H1 (cell line): ENCODE measurements at regions not wholly inside any gene's neighbourhood (a gene's known extent, or its start where the extent isn't known, plus 50 kb on each side); places are given as distances from the start of the nearest gene placed in this dataset.

Experiments used
- CTCF ChIA-PET: fragments of 300-600 bp; sonication (Branson Sonifier 250); formaldehyde crosslinking; loops from one replicate; lab custom pipeline; 2021; ENCODE audit not compliant: partially characterized antibody; lab: Charles Lee
- POLR2A ChIA-PET: fragments of 300-600 bp; sonication (Branson Sonifier 250); formaldehyde crosslinking; loops from one replicate; lab custom pipeline; 2021; ENCODE audit warnings: inconsistent platforms; ENCODE audit not compliant: partially characterized antibody; lab: Charles Lee
- DNase-seq, 2 experiments: peaks; one replicate each; pipeline versions ENCODE4 v3.0.0 to v3.0.0-alpha.2; 2010 to 2022; ENCODE audit warnings: low spot score in 2 of 2, low read depth in 1 of 2, mixed read lengths in 1 of 2
- FAIRE-seq: peaks from 2 replicates; lab custom pipeline; 2011; peaks lifted over from hg19 to GRCh38; lab: Jason Lieb, UNC
- H2AFZ ChIP-seq: 2 replicates; pipeline ENCODE4 v1.8.1; 2012; ENCODE audit warnings: low read length, inconsistent platforms
- H2AK5ac ChIP-seq: 2 replicates; pipeline ENCODE4 v1.6.1; 2013; ENCODE audit warnings: low read depth, low read length
- H2BK120ac ChIP-seq: replicated peaks from 2 replicates; pipeline ENCODE3; 2013; ENCODE audit warnings: low read depth, low read length, inconsistent platforms
- H2BK12ac ChIP-seq: 2 replicates; pipeline ENCODE4 v1.6.1; 2013; ENCODE audit warnings: low read depth, low read length
- H2BK15ac ChIP-seq: 2 replicates; pipeline ENCODE4 v1.6.1; 2013; ENCODE audit warnings: low read length
- H2BK20ac ChIP-seq: 2 replicates; pipeline ENCODE4 v1.6.1; 2013; ENCODE audit warnings: low read length
- H2BK5ac ChIP-seq: 2 replicates; pipeline ENCODE4 v1.6.1; 2013; ENCODE audit warnings: low read depth, low read length
- H3K14ac ChIP-seq: 2 replicates; pipeline ENCODE4 v1.6.1; 2013; ENCODE audit warnings: inconsistent platforms; ENCODE audit not compliant: insufficient read length
- H3K18ac ChIP-seq: 2 replicates; pipeline ENCODE4 v1.6.1; 2013; ENCODE audit warnings: low read length; ENCODE audit errors: extremely low read depth
- H3K23ac ChIP-seq: 2 replicates; pipeline ENCODE4 v1.6.1; 2013; ENCODE audit warnings: inconsistent platforms; ENCODE audit not compliant: insufficient read length
- H3K23me2 ChIP-seq: 2 replicates; pipeline ENCODE4 v1.6.1; 2013; ENCODE audit warnings: low read depth, low read length
- H3K27ac ChIP-seq: 2 replicates; pipeline ENCODE4 v1.6.1; 2011; ENCODE audit warnings: low read depth, low read length, inconsistent platforms
- H3K27me3 ChIP-seq, 4 experiments: replicated peaks in 1 of 4; 1 replicate in 1 of 4; 2 replicates in 3 of 4; pipeline versions ENCODE4 v1.6.1 to v1.8.1; 2011 to 2013; ENCODE audit warnings: low read length in 3 of 4, mild to moderate bottlenecking in 3 of 4, inconsistent platforms in 2 of 4, mixed read lengths in 2 of 4, moderate library complexity in 1 of 4; ENCODE audit not compliant: control insufficient read depth in 3 of 4, insufficient read depth in 3 of 4; ENCODE audit errors: extremely low read depth in 1 of 4
- H3K36me3 ChIP-seq, 4 experiments: 2 replicates each; pipeline versions ENCODE4 v1.6.1 to v1.8.1; 2011 to 2013; ENCODE audit warnings: mild to moderate bottlenecking in 4 of 4, low read length in 3 of 4, moderate library complexity in 2 of 4, control low read depth in 1 of 4, inconsistent platforms in 1 of 4; ENCODE audit not compliant: insufficient read depth in 4 of 4, control insufficient read depth in 2 of 4
- H3K4ac ChIP-seq: replicated peaks from 2 replicates; pipeline ENCODE3; 2013; ENCODE audit warnings: low read length, low read depth, mixed read lengths, inconsistent platforms; ENCODE audit not compliant: insufficient read length
- H3K4me1 ChIP-seq, 4 experiments: replicated peaks in 1 of 4; 1 replicate in 1 of 4; 2 replicates in 3 of 4; pipeline versions ENCODE4 v1.6.1 to v1.8.1; 2011 to 2013; ENCODE audit warnings: low read length in 3 of 4, inconsistent platforms in 2 of 4, mixed read lengths in 1 of 4; ENCODE audit not compliant: insufficient read depth in 4 of 4, control insufficient read depth in 3 of 4
- H3K4me2 ChIP-seq, 2 experiments: 2 replicates each; pipeline versions ENCODE4 v1.6.1 to v1.8.1; 2011 to 2013; ENCODE audit warnings: low read depth in 2 of 2, low read length in 2 of 2, control low read depth in 1 of 2, inconsistent platforms in 1 of 2, mild to moderate bottlenecking in 1 of 2; ENCODE audit not compliant: insufficient read depth in 1 of 2
- H3K4me3 ChIP-seq, 4 experiments: fragments of 200-600, 300-600 bp in 1 of 4; sonication (generic), shearing (Covaris generic), sonication (Bioruptor Twin) in 1 of 4; 2 replicates each; pipeline versions ENCODE4 v1.5.1 to v1.8.1; 2011 to 2016; ENCODE audit warnings: low read length in 4 of 4, low read depth in 3 of 4, control low read depth in 2 of 4, inconsistent platforms in 2 of 4, mild to moderate bottlenecking in 2 of 4, mixed read lengths in 1 of 4, moderate library complexity in 1 of 4; ENCODE audit not compliant: insufficient read depth in 2 of 4; ENCODE audit errors: extremely low read depth in 1 of 4
- H3K56ac ChIP-seq: replicated peaks from 2 replicates; pipeline ENCODE3; 2013; ENCODE audit warnings: low read depth, mild to moderate bottlenecking, mixed read lengths, low read length, inconsistent platforms; ENCODE audit not compliant: insufficient read length
- H3K79me1 ChIP-seq: 2 replicates; pipeline ENCODE4 v1.6.1; 2013; ENCODE audit warnings: low read depth, low read length, control low read depth
- H3K79me2 ChIP-seq, 2 experiments: 2 replicates each; pipeline versions ENCODE4 v1.6.1 to v1.8.1; 2012 to 2013; ENCODE audit warnings: low read length in 2 of 2, mild to moderate bottlenecking in 2 of 2, inconsistent platforms in 1 of 2; ENCODE audit not compliant: insufficient read depth in 2 of 2, control insufficient read depth in 1 of 2
- H3K9ac ChIP-seq, 4 experiments: replicated peaks in 1 of 4; 1 replicate in 1 of 4; 2 replicates in 3 of 4; pipeline versions ENCODE4 v1.6.1 to v1.8.1; 2011 to 2013; ENCODE audit warnings: low read depth in 3 of 4, low read length in 3 of 4, control low read depth in 2 of 4, mild to moderate bottlenecking in 2 of 4, moderate library complexity in 2 of 4, inconsistent platforms in 1 of 4; ENCODE audit errors: extremely low read depth in 1 of 4
- H3K9me3 ChIP-seq, 2 experiments: 2 replicates each; pipeline versions ENCODE4 v1.6.1 to v1.8.1; 2012 to 2013; ENCODE audit warnings: mild to moderate bottlenecking in 2 of 2, moderate library complexity in 2 of 2, control low read depth in 1 of 2, inconsistent platforms in 1 of 2, low read depth in 1 of 2, low read length in 1 of 2, mixed read lengths in 1 of 2; ENCODE audit not compliant: insufficient read depth in 2 of 2
- H4K20me1 ChIP-seq, 2 experiments: replicated peaks in 1 of 2; 2 replicates each; pipeline versions ENCODE3 to v1.8.1; 2011 to 2013; ENCODE audit warnings: inconsistent platforms in 2 of 2, low read length in 2 of 2, mild to moderate bottlenecking in 1 of 2; ENCODE audit not compliant: insufficient read depth in 2 of 2, control insufficient read depth in 1 of 2
- H4K5ac ChIP-seq: 2 replicates; pipeline ENCODE4 v1.6.1; 2013; ENCODE audit warnings: low read length, low read depth, mixed read lengths, inconsistent platforms; ENCODE audit not compliant: insufficient read length
- H4K8ac ChIP-seq: 2 replicates; pipeline ENCODE4 v1.8.0; 2013; ENCODE audit warnings: mild to moderate bottlenecking, moderate library complexity, low read length, inconsistent platforms; ENCODE audit not compliant: insufficient read depth; ENCODE audit errors: extremely low read depth
- H4K91ac ChIP-seq: replicated peaks from 2 replicates; pipeline ENCODE3; 2013; ENCODE audit warnings: low read length, mixed read lengths, inconsistent platforms; ENCODE audit not compliant: insufficient read length
- NANOG ChIP-seq: IDR thresholded peaks from 2 replicates; pipeline ENCODE4 v1.6.1; 2011; ENCODE audit warnings: low read length, low read depth, mild to moderate bottlenecking, inconsistent platforms; ENCODE audit not compliant: insufficient read depth, poor library complexity, severe bottlenecking
- RAD21 ChIP-seq, 2 experiments: IDR thresholded peaks in 1 of 2; conservative IDR thresholded peaks in 1 of 2; 2 replicates each; pipeline ENCODE4 v1.6.1; 2011; ENCODE audit warnings: low read depth in 2 of 2, low read length in 2 of 2, improper control_type of control experiment in 1 of 2, inconsistent platforms in 1 of 2, mild to moderate bottlenecking in 1 of 2, moderate library complexity in 1 of 2
- TBP ChIP-seq: IDR thresholded peaks from 2 replicates; pipeline ENCODE4 v1.6.1; 2011; ENCODE audit warnings: low read depth, low read length, improper control_type of control experiment
- WGBS, 2 experiments: shearing (Covaris generic) in 1 of 2; methylation state at CpG; one replicate each; pipeline versions ENCODE4 v1.1.6 to v1.1.7; 2013 to 2015; ENCODE audit warnings: low lambda C conversion rate in 2 of 2, mixed read lengths in 2 of 2, inconsistent platforms in 1 of 2, low coverage in 1 of 2, missing lambda C conversion rate in 1 of 2; ENCODE audit not compliant: insufficient replicate concordance in 2 of 2, insufficient coverage in 1 of 2, insufficient read length in 1 of 2; ENCODE audit errors: extremely low coverage in 1 of 2, missing lambda C conversion rate in 1 of 2; 5-methylcytosine and 5-hydroxymethylcytosine counted together
- TF ChIP-seq, protein P1 (sequence below), 3 experiments: IDR thresholded peaks; 1 replicate in 2 of 3; 2 replicates in 1 of 3; pipeline versions ENCODE4 v1.5.1 to v1.6.1; 2011; ENCODE audit warnings: low read length in 3 of 3, mild to moderate bottlenecking in 3 of 3, inconsistent platforms in 2 of 3, low read depth in 1 of 3, moderate library complexity in 1 of 3; ENCODE audit not compliant: insufficient read depth in 1 of 3; ENCODE audit errors: control extremely low read depth in 1 of 3

DNA sequence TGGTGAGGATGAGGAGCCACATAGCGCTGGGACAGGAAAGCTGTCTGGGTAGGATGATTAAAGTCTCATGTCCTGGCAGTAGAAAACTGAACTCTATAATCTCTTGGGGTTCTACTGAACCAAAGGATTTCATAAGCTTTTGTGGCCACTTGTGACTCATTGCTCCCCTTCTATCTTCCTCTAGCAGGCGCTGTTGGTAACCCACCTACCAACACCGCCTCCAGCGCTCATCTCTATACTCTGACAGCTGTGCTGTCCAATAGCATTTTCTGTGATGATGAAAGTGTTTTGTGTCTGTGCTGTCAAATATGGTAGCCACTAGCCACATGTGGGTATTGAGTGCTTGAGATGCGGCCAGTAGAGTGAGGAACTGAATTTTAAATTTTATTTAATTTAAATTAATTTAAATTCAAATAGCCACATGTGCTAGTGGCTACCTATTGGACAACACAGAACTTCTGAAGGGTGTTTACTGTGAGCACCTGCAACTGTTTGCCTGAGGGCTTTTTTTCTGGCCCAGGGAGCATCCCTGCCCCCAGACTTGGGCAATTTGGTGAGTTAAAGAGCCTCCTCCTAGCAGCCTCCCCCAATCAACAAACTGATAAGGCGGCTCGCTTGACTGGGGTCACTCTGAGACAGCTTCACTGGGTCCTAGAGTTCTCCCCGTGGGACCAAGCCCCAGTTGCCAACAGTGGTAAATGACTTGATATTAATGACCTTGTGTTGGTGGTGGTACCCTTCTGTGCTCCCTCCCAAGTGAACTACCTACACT is 169.2 kb upstream of the ATP6AP2 start:
- Histone ChIP-seq H4K8ac (no peak overlapping the region), H3K56ac (no peak overlapping the region), H3K4me1 (no peaks in the 10 kb centered on the region; a peak in 1 of 7 replicates), H3K27ac (no peak overlapping the region), H3K23ac (no peak overlapping the region), H3K14ac (no peak overlapping the region), H3K79me1 (no peaks in the 10 kb centered on the region), H3K9me3 (no peaks in the 10 kb centered on the region), H4K5ac (no peak overlapping the region), H3K18ac (no peak overlapping the region), H3K36me3 (no peaks in the 10 kb centered on the region), H2BK120ac (no peak overlapping the region), H3K4ac (no peak overlapping the region), H4K20me1 (no peaks in the 10 kb centered on the region), H2BK20ac (no peak overlapping the region), H2AFZ (no peak overlapping the region), H3K27me3 (no peaks in the 10 kb centered on the region), H2BK5ac (no peak overlapping the region), H3K79me2 (no peaks in the 10 kb centered on the region), H3K9ac (no peak overlapping the region), H3K4me3 (no peak overlapping the region), H3K4me2 (no peak overlapping the region), H4K91ac (no peak overlapping the region), H2BK12ac (no peak overlapping the region), H3K23me2 (no peaks in the 10 kb centered on the region), H2AK5ac (no peak overlapping the region), H2BK15ac (no peak overlapping the region)
- no peak for DNase-seq
- CTCF ChIA-PET, result interaction anchor here (0.6 to 2.6 kb wide), 15 partner anchors 9 to 617 kb away, joined by 3 to 14 read pairs (median 3); no protein-coding TSS in a partner anchor
- FAIRE-seq, result no peak
- WGBS, 2 experiments, result 50% methylated on average over 8 of the region's 8 CpGs; no CpG with 5 or more reads in 1 of the 2 experiments
- POLR2A ChIA-PET, result no interaction called here
- TF ChIP-seq NANOG (no peak), TBP (no peak), RAD21 (IDR thresholded peaks at IDR 0.05 in 1 of 2, conservative IDR thresholded peaks at IDR 0.05 in 1 of 2; ENCODE audit: low read depth in 2 of 2, low read length in 2 of 2) (peak; percentile 31 to 55; a peak in 3 of 4 replicates)
- TF ChIP-seq, protein P1, sequence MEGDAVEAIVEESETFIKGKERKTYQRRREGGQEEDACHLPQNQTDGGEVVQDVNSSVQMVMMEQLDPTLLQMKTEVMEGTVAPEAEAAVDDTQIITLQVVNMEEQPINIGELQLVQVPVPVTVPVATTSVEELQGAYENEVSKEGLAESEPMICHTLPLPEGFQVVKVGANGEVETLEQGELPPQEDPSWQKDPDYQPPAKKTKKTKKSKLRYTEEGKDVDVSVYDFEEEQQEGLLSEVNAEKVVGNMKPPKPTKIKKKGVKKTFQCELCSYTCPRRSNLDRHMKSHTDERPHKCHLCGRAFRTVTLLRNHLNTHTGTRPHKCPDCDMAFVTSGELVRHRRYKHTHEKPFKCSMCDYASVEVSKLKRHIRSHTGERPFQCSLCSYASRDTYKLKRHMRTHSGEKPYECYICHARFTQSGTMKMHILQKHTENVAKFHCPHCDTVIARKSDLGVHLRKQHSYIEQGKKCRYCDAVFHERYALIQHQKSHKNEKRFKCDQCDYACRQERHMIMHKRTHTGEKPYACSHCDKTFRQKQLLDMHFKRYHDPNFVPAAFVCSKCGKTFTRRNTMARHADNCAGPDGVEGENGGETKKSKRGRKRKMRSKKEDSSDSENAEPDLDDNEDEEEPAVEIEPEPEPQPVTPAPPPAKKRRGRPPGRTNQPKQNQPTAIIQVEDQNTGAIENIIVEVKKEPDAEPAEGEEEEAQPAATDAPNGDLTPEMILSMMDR (IDR thresholded peaks at IDR 0.05; ENCODE audit: control extremely low read depth in 1 of 3, insufficient read depth in 1 of 3, low read depth in 1 of 3, low read length in 3 of 3), result peak; percentile 36 to 74 (median 60)
